GM21526 (cell line): ENCODE measurements at regions not wholly inside any gene's neighbourhood (a gene's known extent, or its start where the extent isn't known, plus 50 kb on each side); places are given as distances from the start of the nearest gene placed in this dataset.

ENCODE experiments used
- ATAC-seq: cut with Tn5 transposase; IDR thresholded peaks from one replicate; pipeline ENCODE4 v1.9.1; 2021; ENCODE audit warnings: moderate library complexity; ENCODE audit not compliant: unreplicated experiment, low FRiP score

DNA sequence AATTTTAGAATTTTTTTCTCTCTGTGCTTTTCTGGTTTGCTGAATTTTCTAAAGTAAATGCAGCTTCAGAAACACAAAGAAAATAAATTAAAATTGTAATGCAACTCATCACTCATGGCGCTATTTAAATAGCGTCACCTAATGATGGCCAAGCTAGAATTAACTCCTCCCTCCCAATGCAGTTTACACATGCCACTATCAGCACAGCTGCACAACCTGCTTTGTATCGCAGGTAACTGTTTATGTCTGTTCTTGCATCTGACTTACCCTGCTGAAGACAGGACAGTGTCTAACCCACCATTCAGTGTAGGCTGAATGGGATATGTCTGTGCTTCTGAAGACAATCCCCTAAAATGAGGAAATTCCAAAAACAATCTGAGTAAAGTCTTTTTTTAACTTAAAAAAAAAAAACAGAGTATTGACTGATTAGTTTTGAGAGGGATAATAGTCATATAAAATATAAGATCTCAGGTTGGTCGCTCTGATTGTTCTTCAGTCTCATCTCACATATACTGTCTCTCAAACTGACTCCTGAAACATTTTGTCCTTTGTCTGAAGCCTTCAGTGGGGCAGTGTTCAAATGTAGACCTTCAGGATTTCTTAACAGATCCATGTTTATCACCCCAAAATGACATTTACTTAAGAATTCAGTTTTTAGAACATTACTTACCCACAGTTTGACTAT is 271.4 kb downstream of the ZEB2 start:
- ATAC-seq = no peak

DNA sequence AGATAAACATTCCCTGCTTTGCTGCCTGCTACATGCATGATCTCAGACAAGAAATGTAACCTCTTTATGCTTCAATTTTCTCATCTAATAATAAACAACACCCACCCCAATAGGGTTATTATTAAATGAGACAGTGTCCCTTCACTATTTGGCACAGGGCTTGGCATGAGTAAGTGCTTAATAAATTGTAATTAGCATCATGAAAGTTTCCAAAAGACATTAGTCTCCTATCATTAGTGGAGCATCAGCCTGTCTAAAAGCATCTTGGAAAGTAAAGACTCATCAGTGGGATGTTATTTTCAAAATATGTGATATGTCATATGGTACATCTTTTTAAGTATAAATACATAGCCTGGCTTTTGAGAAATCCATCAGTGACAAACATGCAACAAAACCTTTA is 275.0 kb downstream of the ZEB2 start:
- no peak for ATAC-seq

DNA sequence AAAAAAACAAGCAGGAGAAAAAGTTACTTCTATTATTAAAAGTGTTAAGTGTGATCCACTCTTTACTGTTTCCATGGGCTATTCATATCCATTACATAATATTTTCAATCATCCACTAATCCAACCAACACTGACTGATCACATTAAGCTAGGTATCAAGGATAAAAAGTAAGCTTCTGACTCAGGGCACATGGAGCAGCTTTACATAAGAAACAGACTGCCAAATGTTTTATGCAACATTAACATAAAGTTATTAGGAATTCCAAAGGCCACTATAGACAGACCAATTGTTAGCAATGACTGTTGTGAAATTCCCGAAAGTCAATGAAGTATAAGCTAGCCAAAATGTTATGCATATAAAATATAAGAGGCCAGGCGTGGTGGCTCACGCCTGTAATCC is 277.6 kb downstream of the ZEB2 start:
- ATAC-seq = no peak

- no peak for ATAC-seq
These were observed 278.1 kb downstream of the ZEB2 start for GRCh38 chr2:144241801-144242200.

- ATAC-seq = peak; percentile 87
These were observed 279.1 kb downstream of the ZEB2 start for GRCh38 chr2:144240656-144241339.

DNA sequence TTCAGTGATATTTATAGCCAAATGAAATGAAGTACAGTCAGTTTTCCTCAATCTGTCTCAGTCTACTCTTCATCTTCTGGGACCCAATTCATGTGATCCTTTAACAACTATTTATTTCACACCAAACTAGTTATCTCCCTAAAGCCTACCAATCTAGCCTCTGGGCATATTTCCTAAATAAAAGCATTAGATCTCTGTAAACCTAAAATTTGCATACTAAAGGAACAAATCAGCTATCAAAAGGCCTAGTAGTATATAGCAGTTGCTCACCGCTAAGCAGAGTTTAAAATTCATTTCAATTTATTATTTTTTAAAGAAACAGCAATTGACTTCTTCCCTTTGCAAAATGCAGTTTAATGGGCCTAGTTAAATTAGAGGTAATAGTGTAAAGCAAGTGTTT is 280.2 kb downstream of the ZEB2 start:
- no peak for ATAC-seq

DNA sequence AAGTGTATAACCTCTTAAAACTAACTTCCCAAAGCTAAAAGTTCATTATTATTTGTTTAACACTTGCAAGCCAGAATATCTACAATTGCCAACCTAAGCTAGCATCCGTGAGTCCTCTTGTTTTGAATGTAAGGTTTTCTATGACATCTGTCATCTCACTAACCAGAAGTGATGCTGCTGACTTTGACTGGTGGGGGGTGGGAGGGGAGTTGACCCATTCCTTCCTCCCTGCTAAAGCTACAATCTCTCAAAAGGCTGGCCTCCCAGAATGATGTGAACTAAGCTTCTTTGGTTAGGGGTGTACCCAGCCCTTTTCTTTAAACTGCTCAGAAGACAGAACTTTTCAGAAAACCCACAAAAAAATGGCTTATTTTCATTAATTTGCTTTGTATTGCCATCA is 280.6 kb downstream of the ZEB2 start:
- no peak for ATAC-seq

DNA sequence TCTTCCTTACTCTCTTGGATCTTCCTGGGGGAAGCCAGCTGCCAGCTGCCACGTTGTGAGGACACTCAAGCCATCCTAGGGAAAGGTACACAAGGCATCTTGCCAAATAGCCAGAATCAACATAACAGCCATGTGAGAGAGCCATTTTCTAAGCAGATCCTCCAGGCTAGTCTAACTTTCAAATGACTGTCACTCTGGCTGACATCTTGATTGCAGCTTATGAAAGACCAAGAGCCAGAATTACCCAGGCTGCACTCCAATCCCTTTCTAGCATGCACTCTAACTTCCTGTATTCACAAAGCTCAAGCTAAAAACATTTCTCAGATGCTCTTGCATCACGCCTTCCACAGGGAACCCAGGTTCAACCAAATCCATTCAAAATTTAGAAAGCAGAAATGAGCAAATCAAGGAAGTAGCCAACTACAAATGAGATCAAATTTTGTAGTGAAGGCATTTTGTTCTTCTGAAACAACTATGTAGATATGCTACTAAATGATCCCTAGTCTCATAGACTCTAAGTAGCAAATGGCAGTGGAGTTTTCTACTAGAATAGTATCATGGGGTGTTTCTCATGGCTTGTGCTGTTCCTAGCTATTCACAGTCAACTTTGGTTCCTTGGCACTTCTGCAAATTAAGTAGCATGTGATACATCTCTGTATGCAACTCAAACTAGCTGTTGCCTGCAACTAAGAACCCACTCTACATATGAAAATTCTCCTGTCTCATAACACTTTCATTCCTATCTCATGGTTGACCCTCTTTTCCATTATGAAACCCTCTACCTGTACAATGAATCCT is 281.9 kb downstream of the ZEB2 start:
- no peak for ATAC-seq

- ATAC-seq = no peak
These were observed 282.8 kb downstream of the ZEB2 start for GRCh38 chr2:144237108-144237507.

- no peak for ATAC-seq
These were observed 284.9 kb downstream of the ZEB2 start for GRCh38 chr2:144235050-144235449.

DNA sequence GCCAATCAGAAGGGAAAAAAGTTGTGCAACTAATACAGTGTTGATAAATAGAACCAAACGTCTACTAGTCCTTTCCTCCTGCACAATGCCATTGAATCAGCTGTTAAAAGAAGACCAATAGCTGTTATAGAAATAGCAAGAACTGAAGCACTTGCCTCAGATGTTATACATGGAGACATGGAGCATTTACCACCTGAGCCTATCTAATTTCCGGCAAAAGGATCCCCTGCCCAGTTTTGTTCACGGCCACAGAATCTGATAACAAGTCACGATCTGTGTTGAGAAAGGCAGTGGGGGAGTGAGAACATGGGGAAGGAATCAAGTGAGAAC is 285.4 kb downstream of the ZEB2 start:
- ATAC-seq = no peak

- ATAC-seq = no peak
These were observed 286.0 kb downstream of the ZEB2 start for GRCh38 chr2:144233733-144234541.

DNA sequence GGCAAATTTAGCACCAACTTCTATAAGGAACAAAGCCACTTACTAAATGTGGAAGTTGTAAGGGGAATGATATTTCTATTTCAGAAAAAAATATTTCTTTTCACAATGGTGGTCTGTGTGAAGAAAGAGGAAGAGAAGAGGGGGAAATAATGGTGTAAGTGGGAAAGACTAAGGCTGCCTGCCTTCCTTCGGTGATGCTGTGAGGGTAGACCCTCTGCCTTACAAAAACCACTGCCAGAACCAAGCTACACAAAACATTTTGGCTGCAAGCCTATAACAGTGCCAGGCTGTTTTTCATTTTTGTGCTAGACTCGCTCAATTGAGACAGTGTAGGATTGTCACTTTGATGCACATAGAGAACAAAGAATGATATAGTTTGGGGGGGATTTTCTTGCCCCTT is 286.6 kb downstream of the ZEB2 start:
- no peak for ATAC-seq

- ATAC-seq = no peak
These were observed 289.4 kb downstream of the ZEB2 start for GRCh38 chr2:144230448-144231085.

DNA sequence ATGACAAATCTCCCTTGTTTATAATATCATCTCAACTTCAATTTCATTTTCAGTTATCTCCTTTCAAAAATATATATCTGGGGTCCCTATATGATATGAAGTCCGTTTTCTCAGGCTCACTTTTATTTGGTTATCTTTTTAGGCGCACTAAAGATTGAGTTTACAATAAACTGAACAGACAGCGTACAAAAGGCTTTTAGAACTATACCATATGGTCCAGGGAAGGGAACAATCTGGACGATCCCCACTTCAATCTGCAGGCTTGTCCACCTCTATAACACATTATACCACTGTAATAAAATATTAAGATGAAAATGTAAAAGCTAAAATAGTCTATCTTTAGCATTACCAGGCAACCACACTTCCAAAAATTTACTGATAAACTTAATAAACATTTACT is 289.9 kb downstream of the ZEB2 start:
- ATAC-seq = no peak

- ATAC-seq = no peak
These were observed 290.6 kb downstream of the ZEB2 start for GRCh38 chr2:144229296-144229695.

- ATAC-seq = no peak
These were observed 292.4 kb downstream of the ZEB2 start for GRCh38 chr2:144227427-144228105.

DNA sequence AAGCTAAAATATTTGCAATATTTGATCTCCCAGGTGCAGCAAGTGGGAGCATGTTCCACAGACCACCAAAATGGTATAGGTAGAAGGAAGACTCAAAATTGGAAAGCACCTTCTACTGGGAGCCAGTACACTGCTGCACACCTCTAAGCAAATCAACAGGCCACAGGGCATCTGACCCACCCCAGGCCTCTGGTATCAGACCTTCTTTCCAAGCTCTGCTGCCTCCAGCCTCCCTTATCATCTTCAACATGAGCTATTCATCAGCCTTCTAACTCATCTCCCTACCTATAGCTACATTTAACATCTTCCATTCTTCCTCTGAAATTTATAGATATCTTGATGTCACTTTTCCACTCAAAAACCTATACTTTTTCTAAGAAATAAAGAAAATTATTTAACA is 294.8 kb downstream of the ZEB2 start:
- no peak for ATAC-seq

GRCh38 chr2:144224472-144224871 is 295.4 kb downstream of the ZEB2 start:
- no peak for ATAC-seq

DNA sequence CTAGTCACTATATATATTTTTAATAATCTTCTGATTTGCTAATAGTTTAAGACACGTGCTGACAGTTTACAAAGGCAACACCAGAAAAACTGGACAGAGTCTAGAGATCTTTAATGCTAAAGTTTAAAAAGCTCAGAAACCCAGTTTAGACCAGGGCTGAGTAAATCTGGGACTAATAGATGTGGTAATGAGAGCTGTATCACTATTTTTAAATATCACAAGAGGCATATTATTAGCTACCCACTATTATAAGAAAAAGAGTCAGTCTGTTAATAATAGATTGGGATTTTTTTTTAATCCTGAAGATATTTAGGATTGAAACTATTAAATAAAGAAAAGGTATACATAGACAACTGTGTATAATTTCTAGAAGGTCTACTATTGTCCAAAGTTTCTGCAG is 299.9 kb downstream of the ZEB2 start:
- no peak for ATAC-seq
